K562 (cell line): ENCODE measurements at regions not wholly inside any gene's neighbourhood (a gene's known extent, or its start where the extent isn't known, plus 50 kb on each side); places are given as distances from the start of the nearest gene placed in this dataset.

ENCODE experiments used
- ATAC-seq: fragments of 200-7000 bp; cut with Tn5 transposase; 3 replicates; pipeline ENCODE4 v1.9.1; 2020; ENCODE audit warnings: moderate library complexity
- BruUV-seq: library from RNA; stranded (reverse); fragments of 400-500 nt; replicated peaks from 2 replicates; lab custom pipeline; 2021; lab: Mats Ljungman, UMichigan
- CTCF ChIA-PET: fragments of 300-600 bp; formaldehyde crosslinking; extraction: SDS; loops from one replicate; lab custom pipeline; 2021; ENCODE audit warnings: low intra/inter-chr PET ratio; lab: Yijun Ruan, JAX
- POLR2A ChIA-PET: fragments of 300-600, 350-650 bp; sonication (Branson Sonifier 250); formaldehyde crosslinking; extraction: SDS; loops from one replicate; lab custom pipeline; 2021; ENCODE audit warnings: antibody characterized with exemption, inconsistent platforms; lab: Yijun Ruan, JAX
- DNase-seq, 4 experiments: peaks; one replicate each; pipeline versions ENCODE4 v3.0.0 to v3.0.0-alpha.2; 2011 to 2018; ENCODE audit warnings: low spot score in 3 of 4, mixed read lengths in 3 of 4; ENCODE audit errors: extremely low read depth in 1 of 4
- FAIRE-seq: peaks from 2 replicates; lab custom pipeline; 2011; peaks lifted over from hg19 to GRCh38; lab: Jason Lieb, UNC
- H2AFZ ChIP-seq: 2 replicates; pipeline ENCODE4 v1.6.0; 2011; ENCODE audit warnings: low read depth, low read length, control low read depth, inconsistent platforms
- H3K27ac ChIP-seq: fragments of 200-600 bp; 3 replicates; pipeline ENCODE4 v1.8.0; 2011; ENCODE audit warnings: low read depth, mild to moderate bottlenecking, control low read depth, inconsistent platforms, low read length, moderate library complexity, mixed read lengths; ENCODE audit errors: extremely low read depth
- H3K27me3 ChIP-seq, 2 experiments: fragments of 300-600 bp in 1 of 2; 2 replicates in 1 of 2; 3 replicates in 1 of 2; pipeline versions ENCODE4 v1.6.0 to v1.8.0; 2011; ENCODE audit warnings: inconsistent platforms in 2 of 2, low read length in 2 of 2, mild to moderate bottlenecking in 1 of 2, mixed read lengths in 1 of 2, moderate library complexity in 1 of 2; ENCODE audit not compliant: control insufficient read depth in 2 of 2, insufficient read depth in 2 of 2
- H3K36me3 ChIP-seq: fragments of 300-600 bp; 3 replicates; pipeline ENCODE4 v1.8.0; 2011; ENCODE audit warnings: mild to moderate bottlenecking, low read length, inconsistent platforms; ENCODE audit not compliant: control insufficient read depth, insufficient read depth
- H3K4me1 ChIP-seq, 2 experiments: fragments of 200-600 bp in 1 of 2; replicated peaks in 1 of 2; 2 replicates in 1 of 2; 3 replicates in 1 of 2; pipeline versions ENCODE4 v1.5.1 to v1.8.0; 2011; ENCODE audit warnings: inconsistent platforms in 2 of 2, low read length in 2 of 2, mild to moderate bottlenecking in 1 of 2, mixed read lengths in 1 of 2, moderate library complexity in 1 of 2; ENCODE audit not compliant: control insufficient read depth in 2 of 2, insufficient read depth in 2 of 2
- H3K4me2 ChIP-seq: 2 replicates; pipeline ENCODE4 v1.6.1; 2011; ENCODE audit warnings: low read length, control low read depth, inconsistent platforms, mixed read lengths; ENCODE audit not compliant: insufficient read depth
- H3K4me3 ChIP-seq: fragments of 200-600 bp; sonication (generic), shearing (Covaris generic); 2 replicates; pipeline ENCODE4 v1.5.1; 2016; ENCODE audit warnings: control low read depth, inconsistent platforms
- H3K79me2 ChIP-seq: fragments of 200-600 bp; 3 replicates; pipeline ENCODE4 v1.8.0; 2011; ENCODE audit warnings: low read length, inconsistent platforms; ENCODE audit not compliant: control insufficient read depth, insufficient read depth
- H3K9ac ChIP-seq, 2 experiments: 2 replicates each; pipeline versions ENCODE4 v1.6.0 to v1.6.1; 2011; ENCODE audit warnings: low read depth in 2 of 2, low read length in 2 of 2, control low read depth in 1 of 2, inconsistent platforms in 1 of 2, mild to moderate bottlenecking in 1 of 2, mixed read lengths in 1 of 2; ENCODE audit not compliant: insufficient read depth in 1 of 2
- H3K9me1 ChIP-seq: one replicate; pipeline ENCODE4 v1.6.0; 2011; ENCODE audit warnings: inconsistent platforms, mild to moderate bottlenecking, low read length, moderate library complexity; ENCODE audit not compliant: control insufficient read depth, insufficient read depth
- H3K9me3 ChIP-seq: replicated peaks from 2 replicates; pipeline ENCODE4 v1.5.1; 2011; ENCODE audit warnings: low read depth, low read length, inconsistent platforms; ENCODE audit not compliant: control insufficient read depth, insufficient read depth
- H4K20me1 ChIP-seq: replicated peaks from 2 replicates; pipeline ENCODE4 v1.6.1; 2011; ENCODE audit warnings: low read length, inconsistent platforms, mixed read lengths; ENCODE audit not compliant: control insufficient read depth, insufficient read depth
- CXXC5 ChIP-seq: fragments of 250-450 bp; sonication (Bioruptor Pico); IDR thresholded peaks from 2 replicates; pipeline ENCODE4 v1.8.0; 2022; ENCODE audit warnings: inconsistent platforms, mild to moderate bottlenecking, moderate library complexity
- DMBX1 ChIP-seq: fragments of 250-450 bp; sonication (Bioruptor Pico); IDR thresholded peaks from 2 replicates; pipeline ENCODE4 v1.8.0; 2022; ENCODE audit warnings: inconsistent platforms, mild to moderate bottlenecking, moderate library complexity, borderline replicate concordance
- FOXJ3 ChIP-seq: sonication (generic); formaldehyde crosslinking; IDR thresholded peaks from 2 replicates; pipeline ENCODE4 v1.4.0; 2020; ENCODE audit warnings: mild to moderate bottlenecking, missing genetic modification reagents
- GATA2 ChIP-seq: sonication (generic); formaldehyde crosslinking; IDR thresholded peaks from 2 replicates; pipeline ENCODE4 v1.4.0; 2020; ENCODE audit warnings: mild to moderate bottlenecking, missing genetic modification reagents
- IRF2 ChIP-seq: sonication (generic); formaldehyde crosslinking; IDR thresholded peaks from 2 replicates; pipeline ENCODE4 v1.8.1; 2022; ENCODE audit warnings: mild to moderate bottlenecking, missing genetic modification reagents
- KAT2B ChIP-seq: IDR thresholded peaks from one replicate; pipeline ENCODE4 v1.6.1; 2012; ENCODE audit warnings: low read depth, mild to moderate bottlenecking, control low read depth, inconsistent platforms, low read length, moderate library complexity
- MYNN ChIP-seq, 2 experiments: sonication (generic); formaldehyde crosslinking in 1 of 2; IDR thresholded peaks; 2 replicates each; pipeline versions ENCODE4 v1.5.0 to v1.6.1; 2016 to 2020; ENCODE audit warnings: antibody characterized with exemption in 1 of 2, missing genetic modification reagents in 1 of 2
- NFE2 ChIP-seq: IDR thresholded peaks from 2 replicates; pipeline ENCODE4 v1.6.1; 2014; ENCODE audit warnings: antibody characterized with exemption, low read depth
- NR2C1 ChIP-seq, 2 experiments: fragments of 450-650 bp; IDR thresholded peaks; 2 replicates each; pipeline ENCODE4 v1.6.1; 2017; ENCODE audit warnings: mild to moderate bottlenecking in 2 of 2, antibody characterized with exemption in 1 of 2, inconsistent platforms in 1 of 2, missing compliant biosample characterization in 1 of 2, missing genetic modification characterization in 1 of 2
- PRPF4 ChIP-seq: fragments of 200-400 bp; formaldehyde crosslinking; IDR thresholded peaks from one replicate; pipeline ENCODE4 v1.6.1; 2017; ENCODE audit warnings: low read length, low read depth, mild to moderate bottlenecking; ENCODE audit not compliant: insufficient read depth, poor library complexity, severe bottlenecking
- SIX5 ChIP-seq, 2 experiments: IDR thresholded peaks; 2 replicates each; pipeline ENCODE4 v1.6.1; 2011; ENCODE audit warnings: low read length in 2 of 2, borderline replicate concordance in 1 of 2, low read depth in 1 of 2, mild to moderate bottlenecking in 1 of 2, moderate library complexity in 1 of 2; ENCODE audit not compliant: insufficient read depth in 1 of 2
- SMARCA4 ChIP-seq: fragments of 450-650 bp; IDR thresholded peaks from 2 replicates; pipeline ENCODE4 v1.6.1; 2016
- TAF1 ChIP-seq: IDR thresholded peaks from 2 replicates; pipeline ENCODE4 v1.6.1; 2011; ENCODE audit warnings: mild to moderate bottlenecking, low read length, moderate library complexity; ENCODE audit not compliant: insufficient read depth, control insufficient read depth, severe bottlenecking; ENCODE audit errors: extremely low read depth
- ZNF146 ChIP-seq: IDR thresholded peaks from one replicate; pipeline ENCODE4 v1.6.1; 2018; ENCODE audit warnings: missing compliant biosample characterization; ENCODE audit not compliant: unreplicated experiment
- WGBS: fragments of 100-300 bp; shearing (Covaris generic); methylation state at CpG from one replicate; pipeline ENCODE4 v1.1.6; 2016; ENCODE audit warnings: low coverage, mixed read lengths; ENCODE audit not compliant: insufficient coverage; ENCODE audit errors: missing lambda C conversion rate; 5-methylcytosine and 5-hydroxymethylcytosine counted together
- in situ Hi-C: fragments of 300-500 bp; cut with MboI; formaldehyde crosslinking; loops from 4 replicates; pipeline ENCODE4 v1.15.0; 2018; ENCODE audit warnings: inconsistent platforms, mixed read lengths
- intact Hi-C: fragments of 100-400 bp; cut with micrococcal nuclease; formaldehyde crosslinking; loops from 2 replicates; pipeline ENCODE4 v1.14.2; 2022
- TF ChIP-seq, protein P1 (sequence below): fragments of 250-450 bp; sonication (Bioruptor Pico); IDR thresholded peaks from 2 replicates; pipeline ENCODE4 v1.4.0; 2020; ENCODE audit warnings: mild to moderate bottlenecking, moderate library complexity

DNA sequence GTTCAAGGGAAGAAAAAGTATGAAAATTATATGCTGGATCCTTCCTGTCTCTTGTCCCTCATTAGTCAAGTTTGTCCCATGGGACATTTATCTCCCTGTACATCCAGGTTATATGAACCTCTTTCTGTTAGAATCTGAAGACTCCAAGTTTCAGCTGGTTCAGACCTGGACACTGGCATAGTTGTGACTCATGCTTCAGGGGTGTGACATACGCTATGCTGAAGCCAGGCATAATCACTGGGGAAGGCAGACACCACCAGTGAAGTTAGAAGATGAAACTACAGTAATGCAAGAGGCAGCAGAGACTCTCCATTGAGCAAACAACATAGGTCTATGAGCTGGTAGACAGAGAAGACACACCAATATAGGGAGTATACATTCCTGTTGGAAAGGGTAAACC lies 269.7 kb upstream of the SLC8A1 start:
- CTCF ChIA-PET, result no interaction called here
- no peaks in the 10 kb centered on the region for H3K4me1 ChIP-seq
- no peak overlapping the region for H3K4me2 ChIP-seq
- intact Hi-C loops, result no loop called here
- no peak overlapping the region for H3K27ac ChIP-seq
- H2AFZ ChIP-seq, result no peak overlapping the region
- no peaks in the 10 kb centered on the region for H3K27me3 ChIP-seq
- BruUV-seq, result no TSS peak
- H3K9ac ChIP-seq, result no peak overlapping the region
- no peaks in the 10 kb centered on the region for H3K79me2 ChIP-seq
- WGBS, result 0% methylated on average over 1 of the region's 1 CpG
- no peaks in the 10 kb centered on the region for H3K9me3 ChIP-seq
- no peak for ATAC-seq
- no peak for TF ChIP-seq NR2C1 (IDR thresholded peaks at IDR 0.05)
- no peak for TF ChIP-seq NR2C1 (tag; IDR thresholded peaks at IDR 0.05)
- TF ChIP-seq TAF1, result no peak
- no peak for TF ChIP-seq KAT2B
- no peak for TF ChIP-seq FOXJ3 (CRISPR knock-in tag)
- TF ChIP-seq DMBX1 (CRISPR knock-in tag), result no peak
- TF ChIP-seq PRPF4, result no peak
- H3K9me1 ChIP-seq, result no peaks in the 10 kb centered on the region
- no peak overlapping the region for H3K4me3 ChIP-seq
- no peaks in the 10 kb centered on the region for H3K36me3 ChIP-seq
- POLR2A ChIA-PET, result no interaction called here
- DNase-seq, result no peak
- H4K20me1 ChIP-seq, result no peaks in the 10 kb centered on the region
- in situ Hi-C loops, result no loop called here
- no peak for FAIRE-seq

- H3K9me1 ChIP-seq, result no peaks in the 10 kb centered on the region
- no peak for FAIRE-seq
- no peak for DNase-seq
- ChIA-PET POLR2A (no interaction called here), CTCF (no interaction called here)
- no peak overlapping the region for H3K4me2 ChIP-seq
- no peak overlapping the region for H2AFZ ChIP-seq
- H4K20me1 ChIP-seq, result no peaks in the 10 kb centered on the region
- in situ Hi-C loops, result no loop called here
- WGBS, result 0% methylated on average over 1 of the region's 1 CpG
- no peak overlapping the region for H3K9ac ChIP-seq
- intact Hi-C loops, result no loop called here
- no peaks in the 10 kb centered on the region for H3K27me3 ChIP-seq
- BruUV-seq, result no TSS peak
- no peak overlapping the region for H3K4me3 ChIP-seq
- H3K27ac ChIP-seq, result no peak overlapping the region
- no peaks in the 10 kb centered on the region for H3K9me3 ChIP-seq
- no peaks in the 10 kb centered on the region for H3K4me1 ChIP-seq
- no peak for ATAC-seq
- H3K79me2 ChIP-seq, result no peaks in the 10 kb centered on the region
- H3K36me3 ChIP-seq, result no peaks in the 10 kb centered on the region
- TF ChIP-seq GATA2 (CRISPR knock-in tag) (no peak), SIX5 (IDR thresholded peaks at IDR 0.05; ENCODE audit: borderline replicate concordance in 1 of 2, insufficient read depth in 1 of 2, low read depth in 1 of 2, low read length in 2 of 2) (no peak), NFE2 (no peak), ZNF146 (CRISPR knock-in tag) (no peak), IRF2 (CRISPR knock-in tag) (no peak), CXXC5 (CRISPR knock-in tag) (no peak), MYNN (IDR thresholded peaks at IDR 0.05) (no peak), MYNN (CRISPR knock-in tag; IDR thresholded peaks at IDR 0.05) (no peak), SMARCA4 (no peak)
- TF ChIP-seq, protein P1, sequence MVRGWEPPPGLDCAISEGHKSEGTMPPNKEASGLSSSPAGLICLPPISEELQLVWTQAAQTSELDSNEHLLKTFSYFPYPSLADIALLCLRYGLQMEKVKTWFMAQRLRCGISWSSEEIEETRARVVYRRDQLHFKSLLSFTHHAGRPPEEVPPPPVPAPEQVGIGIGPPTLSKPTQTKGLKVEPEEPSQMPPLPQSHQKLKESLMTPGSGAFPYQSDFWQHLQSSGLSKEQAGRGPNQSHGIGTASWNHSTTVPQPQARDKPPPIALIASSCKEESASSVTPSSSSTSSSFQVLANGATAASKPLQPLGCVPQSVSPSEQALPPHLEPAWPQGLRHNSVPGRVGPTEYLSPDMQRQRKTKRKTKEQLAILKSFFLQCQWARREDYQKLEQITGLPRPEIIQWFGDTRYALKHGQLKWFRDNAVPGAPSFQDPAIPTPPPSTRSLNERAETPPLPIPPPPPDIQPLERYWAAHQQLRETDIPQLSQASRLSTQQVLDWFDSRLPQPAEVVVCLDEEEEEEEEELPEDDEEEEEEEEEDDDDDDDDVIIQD (CRISPR knock-in tag), result no peak
Measured at GRCh38 chr2:40723194-40723593, 271.3 kb upstream of the SLC8A1 start.
